ENCODE measurements at regions not wholly inside any gene's neighbourhood (a gene's known extent, or its start where the extent isn't known, plus 50 kb on each side); places are given as distances from the start of the nearest gene placed in this dataset.
"Not testable (repeated sequence)": the region's sequence is repeated elsewhere in the genome, so short reads cannot be mapped to it uniquely, and the experiment has no call there.

GRCh38 chr9:71269859-71270258 is 148.4 kb upstream of the TRPM3 start:
- no peak for DNase-seq

- DNase-seq = no peak
These were observed 147.6 kb upstream of the TRPM3 start for GRCh38 chr9:71268871-71269635.

GRCh38 chr9:71263451-71263850 is 142.0 kb upstream of the TRPM3 start:
- DNase-seq = no peak

- not testable (repeated sequence) for DNase-seq
These were observed 139.0 kb upstream of the TRPM3 start for GRCh38 chr9:71260419-71260818.

- DNase-seq = no peak
These were observed 133.3 kb upstream of the TRPM3 start for GRCh38 chr9:71254592-71255277.

- DNase-seq = no peak
These were observed 131.6 kb upstream of the TRPM3 start for GRCh38 chr9:71253011-71253410.

GRCh38 chr9:71250581-71250980 is 129.2 kb upstream of the TRPM3 start:
- DNase-seq = no peak

GRCh38 chr9:71249729-71250317 is 128.4 kb upstream of the TRPM3 start:
- peak; percentile 81 for DNase-seq

GRCh38 chr9:71245651-71246050 is 124.2 kb upstream of the TRPM3 start:
- no peak for DNase-seq

GRCh38 chr9:71243951-71244350 is 122.5 kb upstream of the TRPM3 start:
- no peak for DNase-seq

GRCh38 chr9:71242081-71242480 is 120.7 kb upstream of the TRPM3 start:
- DNase-seq = no peak

- no peak for DNase-seq
These were observed 115.6 kb upstream of the TRPM3 start for GRCh38 chr9:71237051-71237450.

GRCh38 chr9:71233646-71234045 is 112.2 kb upstream of the TRPM3 start:
- DNase-seq = no peak

- DNase-seq = no peak
These were observed 102.6 kb upstream of the TRPM3 start for GRCh38 chr9:71223953-71224538.

- DNase-seq = no peak
These were observed 97.4 kb upstream of the TRPM3 start for GRCh38 chr9:71218774-71219173.

- DNase-seq = no peak
These were observed 92.2 kb upstream of the TRPM3 start for GRCh38 chr9:71213633-71214032.

- DNase-seq = no peak
These were observed 88.9 kb upstream of the TRPM3 start for GRCh38 chr9:71210326-71210725.

- DNase-seq = no peak
These were observed 88.5 kb upstream of the TRPM3 start for GRCh38 chr9:71209890-71210289.

- DNase-seq = no peak
These were observed 81.5 kb upstream of the TRPM3 start for GRCh38 chr9:71202931-71203330.

- DNase-seq = no peak
These were observed 70.3 kb upstream of the TRPM3 start for GRCh38 chr9:71191708-71192107.

- DNase-seq = no peak
These were observed 61.8 kb upstream of the TRPM3 start for GRCh38 chr9:71183251-71183650.

- no peak for DNase-seq
These were observed 57.8 kb upstream of the TRPM3 start for GRCh38 chr9:71179183-71179582.

GRCh38 chr9:71177901-71178300 is 56.5 kb upstream of the TRPM3 start:
- DNase-seq = no peak

Measured in skin of body (tissue), 1 donor.